ENCODE measurements at regions not wholly inside any gene's neighbourhood (a gene's known extent, or its start where the extent isn't known, plus 50 kb on each side); places are given as distances from the start of the nearest gene placed in this dataset.
"Not testable (repeated sequence)": the region's sequence is repeated elsewhere in the genome, so short reads cannot be mapped to it uniquely, and the experiment has no call there.

DNA sequence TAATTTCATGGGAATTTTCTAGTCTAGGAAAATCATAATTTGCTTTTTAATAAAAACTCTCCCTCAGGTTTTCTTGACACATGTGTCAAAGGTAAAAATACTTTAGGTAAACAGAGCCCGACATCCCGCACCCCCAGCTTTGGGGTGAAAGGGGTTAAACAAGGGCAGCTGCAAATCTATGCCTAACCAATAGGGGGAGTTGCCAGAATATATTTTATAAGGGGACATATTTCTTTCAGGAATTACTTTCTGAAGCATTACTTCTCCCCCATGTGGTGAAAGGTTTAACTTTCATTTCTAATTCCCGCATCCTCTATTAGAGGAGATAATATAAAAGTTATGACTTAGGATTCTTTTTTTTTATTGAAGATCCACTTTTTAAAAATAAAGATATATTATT is 53.9 kb upstream of the HEPH start:
- no peak for DNase-seq (ENCODE audit: low read depth)
- H3K4me3 ChIP-seq (ENCODE audit: low read length), result no peak overlapping the region
- TF ChIP-seq CTCF (conservative IDR thresholded peaks at IDR 0.05; ENCODE audit: low read depth, low read length), result peak; percentile 24

DNA sequence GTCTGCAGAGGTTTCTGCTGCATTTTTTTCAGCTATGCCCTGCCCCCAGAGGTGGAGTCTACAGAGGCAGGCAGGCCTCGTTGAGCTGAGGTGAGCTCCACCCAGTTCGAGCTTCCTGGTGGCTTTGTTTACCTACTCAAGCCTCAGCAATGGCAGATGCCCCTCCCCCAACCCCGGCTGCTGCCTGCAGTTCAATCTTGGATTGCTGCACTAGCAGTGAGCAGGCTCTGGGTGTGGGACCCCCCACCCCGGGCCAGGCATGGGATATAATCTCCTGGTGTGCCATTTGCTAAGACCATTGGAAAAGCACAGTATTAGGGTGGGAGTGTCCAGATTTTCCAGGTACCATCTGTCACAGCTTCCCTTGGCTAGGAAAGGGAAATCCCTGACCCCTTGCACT is 56.2 kb upstream of the HEPH start:
- DNase-seq (ENCODE audit: low read depth), result not testable (repeated sequence)

DNA sequence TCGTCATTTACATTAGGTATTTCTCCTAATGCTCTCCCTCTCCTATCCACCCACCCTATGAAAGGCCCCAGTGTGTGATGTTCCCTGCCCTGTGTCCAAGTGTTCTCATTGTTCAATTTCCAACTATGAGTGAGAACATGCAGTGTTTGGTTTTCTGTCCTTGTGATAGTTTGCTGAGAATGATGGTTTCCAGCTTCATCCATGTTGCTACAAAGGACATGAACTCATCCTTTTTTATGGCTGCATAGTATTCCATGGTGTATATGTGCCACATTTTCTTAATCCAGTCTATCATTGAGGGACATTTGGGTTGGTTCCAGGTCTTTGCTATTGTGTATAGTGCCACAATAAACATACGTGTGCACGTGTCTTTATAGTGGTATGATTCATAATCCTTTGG is 61.6 kb upstream of the HEPH start:
- DNase-seq (ENCODE audit: low read depth), result not testable (repeated sequence)

More for the DNA sequence above, 56.2 kb upstream of the HEPH start:
- H3K4me3 ChIP-seq (ENCODE audit: low read length), result not testable (repeated sequence)

DNA sequence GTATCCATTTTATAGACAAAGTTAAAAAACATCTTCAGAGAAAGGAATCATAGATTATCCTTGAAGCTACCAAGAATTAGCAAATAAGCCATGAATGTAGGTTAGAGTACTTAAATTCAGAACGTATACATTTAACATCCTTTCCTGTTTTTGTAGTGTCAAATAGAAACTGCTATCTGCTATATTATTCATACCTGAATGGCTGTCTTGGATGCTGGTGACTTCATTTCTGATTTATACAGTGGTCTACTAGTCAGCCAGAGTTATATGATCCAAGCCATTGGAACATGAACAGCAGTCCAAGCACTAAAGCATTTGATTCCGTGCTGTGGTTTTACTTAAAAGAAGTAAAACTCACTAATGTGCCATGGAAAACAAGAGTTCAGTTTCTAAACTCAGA is 58.3 kb upstream of the VSIG4 start:
- no peak for TF ChIP-seq CTCF (conservative IDR thresholded peaks at IDR 0.05; ENCODE audit: low read depth, low read length)
- no peak for DNase-seq (ENCODE audit: low read depth)

More for the DNA sequence above, 61.6 kb upstream of the HEPH start:
- H3K4me3 ChIP-seq (ENCODE audit: low read length), result not testable (repeated sequence)

DNA sequence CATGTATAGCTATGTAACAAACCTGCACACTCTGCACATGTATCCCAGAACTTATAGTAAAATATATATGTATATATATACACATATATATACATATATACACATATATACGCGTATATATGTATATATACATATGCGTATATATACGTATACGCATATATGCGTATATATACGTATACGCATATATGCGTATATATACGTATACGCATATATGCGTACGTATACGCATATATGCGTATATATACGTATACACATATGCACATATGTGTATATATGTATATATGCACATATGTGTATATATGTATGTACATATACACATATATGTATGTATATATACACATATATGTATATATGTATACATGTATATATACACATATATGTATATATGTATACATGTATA is 57.1 kb upstream of the VSIG4 start:
- DNase-seq (ENCODE audit: low read depth); H3K4me3 ChIP-seq (ENCODE audit: low read length): not testable (repeated sequence)

More for the DNA sequence above, 58.3 kb upstream of the VSIG4 start:
- no peak overlapping the region for H3K4me3 ChIP-seq (ENCODE audit: low read length)

GRCh38 chrX:66090004-66090403 is 50.1 kb upstream of the VSIG4 start:
- H3K4me3 ChIP-seq (ENCODE audit: low read length); DNase-seq (ENCODE audit: low read depth): not testable (repeated sequence)
